ENCODE measurements at regions not wholly inside any gene's neighbourhood (a gene's known extent, or its start where the extent isn't known, plus 50 kb on each side); places are given as distances from the start of the nearest gene placed in this dataset.

- TF ChIP-seq CTCF (IDR thresholded peaks at IDR 0.05) (no peak), EZH2 (IDR thresholded peaks at IDR 0.05; ENCODE audit: borderline replicate concordance, insufficient read depth, low read depth, low read length, poor library complexity, severe bottlenecking) (no peak)
Measured at GRCh38 chr21:25396135-25396711, 211.1 kb downstream of the MRPL39 start.

Measured in B cell (primary cell).